HG03196 (cell line): ENCODE measurements at regions not wholly inside any gene's neighbourhood (a gene's known extent, or its start where the extent isn't known, plus 50 kb on each side); places are given as distances from the start of the nearest gene placed in this dataset.

Experiments
- ATAC-seq: cut with Tn5 transposase; IDR thresholded peaks from one replicate; pipeline ENCODE4 v1.9.1; 2021; ENCODE audit not compliant: unreplicated experiment

DNA sequence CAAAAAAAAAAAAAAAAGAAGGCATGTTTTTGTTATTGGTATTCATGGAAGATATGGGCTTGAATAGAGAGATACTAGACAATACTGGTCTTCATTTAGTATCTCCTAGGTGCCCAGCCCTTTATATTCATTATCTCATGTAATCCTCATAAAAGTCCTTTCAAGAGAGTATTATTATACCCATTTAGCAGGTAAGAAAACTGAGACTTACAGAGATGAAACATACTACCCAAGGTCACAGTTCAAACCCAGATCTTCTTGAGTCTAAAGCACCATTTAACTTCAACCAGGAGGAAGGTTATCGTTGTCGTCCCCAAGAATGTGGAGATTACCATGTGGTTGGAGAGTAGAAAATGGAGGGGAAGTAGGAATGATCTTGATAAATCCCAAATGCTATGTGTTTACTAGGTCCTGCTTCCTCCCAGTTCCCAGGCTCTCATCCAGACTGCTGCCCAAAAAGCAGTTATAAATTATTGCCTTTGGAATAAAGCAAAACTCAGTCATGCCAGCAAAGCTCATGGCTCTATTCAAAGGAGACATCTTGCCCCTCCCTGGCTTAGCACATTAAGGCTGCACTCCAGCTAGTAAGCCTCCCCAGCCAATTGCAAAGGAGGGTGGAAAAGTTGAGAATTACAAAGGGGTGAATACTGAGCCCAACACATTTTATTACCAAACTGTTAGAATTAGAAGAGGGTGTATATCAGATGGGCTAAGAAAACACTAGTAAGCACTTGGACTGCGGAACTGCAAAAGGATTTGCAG lies 163.9 kb downstream of the PIK3R1 start:
- no peak for ATAC-seq

- no peak for ATAC-seq
Observed at GRCh38 chr5:68380078-68380477, 164.5 kb downstream of the PIK3R1 start.

DNA sequence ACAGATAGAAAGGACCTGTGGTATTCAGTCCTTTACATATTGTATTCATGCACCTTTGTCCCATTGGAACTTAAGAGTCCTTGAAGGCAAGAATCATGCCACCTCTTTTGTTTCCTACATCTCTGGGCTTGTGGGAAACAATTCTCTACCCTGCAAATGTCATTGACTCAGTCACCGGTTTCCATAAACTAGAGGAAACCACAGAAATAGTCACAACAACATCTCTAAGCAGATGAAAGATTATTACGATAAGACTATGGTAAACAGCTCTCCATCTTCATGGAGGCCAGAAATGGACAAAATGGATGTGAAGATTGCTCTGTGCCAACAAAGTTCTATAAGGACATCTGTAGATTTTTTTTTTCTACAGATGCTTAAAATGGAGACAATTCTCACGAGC lies 165.5 kb downstream of the PIK3R1 start:
- ATAC-seq: no peak

DNA sequence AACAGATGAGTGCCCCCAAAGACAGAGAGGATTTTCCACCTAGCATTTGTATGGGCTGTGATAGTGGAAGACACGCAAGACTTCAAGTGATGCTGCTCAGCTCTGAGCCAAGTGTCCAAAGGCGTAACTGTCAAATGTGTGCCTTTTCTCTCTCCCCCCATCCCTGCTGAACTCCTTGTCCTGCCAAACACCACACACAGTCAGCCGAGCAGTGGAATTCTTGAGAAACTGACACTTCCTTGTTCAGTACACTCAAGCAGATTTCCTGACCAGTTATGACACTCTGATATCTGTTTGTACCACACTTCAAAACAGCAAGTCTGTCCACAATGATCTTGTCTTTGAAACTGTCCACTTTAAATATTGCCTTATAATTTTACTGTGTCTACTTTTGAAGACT lies 166.4 kb downstream of the PIK3R1 start:
- no peak for ATAC-seq

DNA sequence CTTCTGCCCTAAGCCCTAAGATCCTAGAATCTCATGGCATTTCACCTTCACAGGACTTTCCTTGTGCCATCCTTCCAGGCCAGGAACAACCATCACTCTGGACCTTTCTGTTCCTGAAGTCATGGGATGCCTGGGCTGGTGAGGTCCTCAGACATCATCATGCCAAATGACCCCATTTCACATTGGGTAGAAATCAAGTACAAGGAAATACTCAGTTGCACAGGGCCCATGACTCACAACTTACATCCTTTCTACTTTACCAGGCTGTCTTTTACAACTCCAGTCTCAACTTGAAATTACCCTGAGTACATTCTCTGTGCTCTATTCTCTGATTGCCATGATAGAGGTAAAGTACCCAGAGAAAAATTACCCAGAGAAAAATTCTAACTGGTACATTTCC lies 167.1 kb downstream of the PIK3R1 start:
- no peak for ATAC-seq

DNA sequence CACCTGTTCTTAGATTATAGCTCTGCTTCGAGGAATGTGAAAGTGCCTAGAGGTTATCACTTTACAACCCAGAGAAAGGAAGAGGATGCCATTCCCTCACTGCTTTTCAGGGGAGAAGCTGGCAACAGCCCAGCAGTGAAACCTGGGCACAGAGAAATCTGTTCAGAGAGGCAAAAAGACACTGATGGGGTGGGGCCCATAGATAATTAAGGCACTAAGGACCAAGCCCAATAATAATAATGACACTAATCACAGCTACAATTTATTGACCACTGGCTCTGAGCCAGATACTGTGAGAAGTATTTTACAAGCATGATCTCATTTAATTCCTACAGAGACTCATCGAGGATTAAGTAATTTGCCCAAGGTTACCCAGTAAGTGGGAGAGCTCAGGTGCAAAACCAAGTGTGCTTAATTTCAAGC lies 168.3 kb downstream of the PIK3R1 start:
- ATAC-seq: no peak

GRCh38 chr5:68384936-68385594 lies 169.5 kb downstream of the PIK3R1 start:
- no peak for ATAC-seq

GRCh38 chr5:68385936-68386335 lies 170.4 kb downstream of the PIK3R1 start:
- no peak for ATAC-seq

GRCh38 chr5:68387074-68387796 lies 171.7 kb downstream of the PIK3R1 start:
- ATAC-seq: no peak

GRCh38 chr5:68389618-68390017 lies 174.1 kb downstream of the PIK3R1 start:
- ATAC-seq: no peak

DNA sequence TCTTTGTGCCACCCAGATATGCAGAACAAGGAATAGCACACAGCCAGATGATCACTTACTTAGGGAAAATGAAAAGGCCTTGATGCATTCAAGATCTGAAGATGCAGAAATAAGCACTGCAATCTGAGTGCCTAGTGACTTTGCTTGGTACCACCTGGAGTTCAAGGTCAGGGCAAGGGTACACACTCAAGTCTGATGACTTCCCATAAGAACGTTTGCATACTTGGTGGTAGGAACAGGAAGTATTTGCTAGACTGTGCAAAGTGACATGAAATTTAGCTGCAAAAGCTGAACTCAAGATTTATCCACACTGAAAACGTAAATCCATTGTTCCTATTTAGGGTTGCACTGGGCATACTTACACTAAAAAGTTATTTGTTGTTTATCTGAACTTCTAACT lies 177.1 kb downstream of the PIK3R1 start:
- no peak for ATAC-seq

GRCh38 chr5:68395302-68395701 lies 179.7 kb downstream of the PIK3R1 start:
- ATAC-seq: no peak

GRCh38 chr5:68395926-68396511 lies 180.5 kb downstream of the PIK3R1 start:
- ATAC-seq: no peak

DNA sequence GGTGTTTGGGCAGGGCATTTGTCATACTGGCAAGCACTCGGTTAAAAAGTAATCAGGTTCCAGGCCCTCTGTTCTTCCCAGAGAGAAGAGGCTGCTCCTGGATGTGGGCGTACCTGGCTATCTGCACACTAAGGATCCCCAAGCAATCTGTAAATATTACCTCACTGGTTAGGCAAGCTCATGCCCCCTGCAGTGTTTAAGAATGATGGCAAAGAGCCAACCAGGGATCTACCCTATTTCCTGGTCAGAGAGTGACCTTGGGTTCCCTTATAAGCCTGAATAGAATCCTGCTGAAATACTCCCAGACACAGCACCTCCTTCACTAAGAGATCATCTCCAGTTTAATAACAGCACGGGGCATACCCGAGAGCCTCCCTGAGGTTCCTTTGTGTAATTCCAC lies 181.2 kb downstream of the PIK3R1 start:
- no peak for ATAC-seq

GRCh38 chr5:68398146-68398812 lies 182.7 kb downstream of the PIK3R1 start:
- ATAC-seq: no peak

GRCh38 chr5:68403301-68403700 lies 187.7 kb downstream of the PIK3R1 start:
- ATAC-seq: no peak

DNA sequence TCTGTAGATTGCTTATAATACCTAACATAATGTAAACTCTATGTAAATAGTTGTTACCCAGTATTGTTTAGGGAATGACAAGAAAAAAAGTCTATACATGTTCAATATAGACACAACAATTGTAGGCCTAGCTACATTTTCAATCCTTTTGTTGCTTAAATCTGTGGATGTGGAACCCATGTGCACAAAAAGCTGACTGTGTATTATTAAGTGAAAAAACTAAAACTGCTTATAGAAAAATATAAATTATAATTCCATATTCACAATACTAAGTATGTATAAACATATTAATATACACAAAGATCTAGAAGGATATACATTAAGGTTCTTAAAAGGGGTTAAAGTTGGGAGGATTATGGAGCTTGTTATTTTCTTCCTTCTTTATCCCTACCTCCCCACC lies 188.7 kb downstream of the PIK3R1 start:
- no peak for ATAC-seq

- ATAC-seq: no peak
Observed at GRCh38 chr5:68405026-68405684, 189.6 kb downstream of the PIK3R1 start.

DNA sequence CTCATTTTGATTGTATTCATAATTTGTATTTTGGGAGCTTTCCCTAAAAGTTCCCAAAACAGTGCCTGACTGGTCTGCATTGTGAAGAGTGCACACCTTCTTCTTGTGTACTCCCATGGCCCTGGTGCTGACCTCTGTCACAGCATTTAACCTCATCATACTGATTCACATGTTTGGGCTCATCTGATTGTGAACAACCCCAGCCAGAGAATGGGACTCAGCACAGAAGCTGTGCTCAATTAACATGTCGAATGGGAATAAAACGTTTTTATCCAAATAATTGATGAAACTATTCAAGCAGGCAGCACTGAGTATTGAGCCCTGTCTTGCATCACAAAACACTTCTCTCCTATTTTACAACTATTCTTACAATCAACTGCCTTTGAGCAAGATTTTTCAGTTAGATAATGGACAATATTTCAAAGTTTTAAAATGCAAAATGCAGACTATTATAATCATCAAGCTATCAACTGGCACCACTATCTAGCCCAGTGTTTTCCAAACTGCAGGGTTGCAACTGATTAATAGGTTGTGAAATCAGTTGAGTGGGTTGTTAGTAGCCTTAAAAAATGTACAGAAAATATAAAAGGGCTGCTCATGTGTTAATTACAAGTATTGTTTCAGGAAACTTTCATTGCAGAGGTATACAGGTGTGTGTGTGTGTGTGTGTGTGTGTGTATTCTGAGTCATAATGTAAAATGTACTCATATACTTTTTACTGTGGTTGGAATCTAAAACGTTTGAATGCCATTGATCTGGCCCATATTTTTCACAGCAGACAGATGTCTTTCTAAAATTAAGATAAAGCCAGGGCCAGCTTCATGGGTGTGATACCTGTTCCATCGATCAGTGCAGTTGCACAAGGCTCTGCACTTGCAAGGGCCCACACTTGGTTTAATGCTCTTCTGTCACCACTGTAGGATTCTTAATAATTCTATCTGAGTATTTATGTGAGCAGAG lies 190.5 kb downstream of the PIK3R1 start:
- ATAC-seq: no peak
